PC-9 (cell line): ENCODE measurements at regions not wholly inside any gene's neighbourhood (a gene's known extent, or its start where the extent isn't known, plus 50 kb on each side); places are given as distances from the start of the nearest gene placed in this dataset.

Experiments
- CTCF ChIP-seq: fragments of 200-600 bp; sonication (generic); conservative IDR thresholded peaks from 2 replicates; pipeline ENCODE4 v1.6.1; 2017; ENCODE audit warnings: mixed run types, antibody characterized with exemption, mild to moderate bottlenecking, moderate library complexity
- EZH2 ChIP-seq: fragments of 200-600 bp; sonication (generic); IDR thresholded peaks from 2 replicates; pipeline ENCODE4 v1.8.0; 2017; ENCODE audit warnings: antibody characterized with exemption, low read depth

- TF ChIP-seq CTCF (no peak), EZH2 (no peak)
Measured at GRCh38 chr1:81192647-81193642, 607.8 kb upstream of the ADGRL2 start.
